ENCODE measurements at regions not wholly inside any gene's neighbourhood (a gene's known extent, or its start where the extent isn't known, plus 50 kb on each side); places are given as distances from the start of the nearest gene placed in this dataset.

DNA sequence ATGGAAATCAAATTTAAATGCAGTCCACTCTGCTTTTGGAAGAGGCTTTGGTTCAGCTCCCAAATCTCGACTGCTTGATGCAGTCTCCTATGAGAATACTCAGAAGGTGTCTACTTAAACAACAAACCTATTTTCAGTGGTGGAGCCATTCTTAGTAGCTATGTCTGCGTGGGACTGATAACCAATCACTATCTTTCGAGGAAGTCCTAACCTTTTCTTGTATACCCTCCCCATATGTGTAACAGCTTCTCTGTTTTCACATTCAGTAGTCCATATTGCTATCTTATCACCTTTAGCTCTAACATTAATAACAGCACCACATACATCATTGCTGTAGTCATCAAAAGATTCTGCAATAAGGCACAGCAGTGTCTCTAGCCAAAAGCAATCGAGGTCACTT is 333.0 kb upstream of the ATP11B start:
- TF ChIP-seq, protein P1, sequence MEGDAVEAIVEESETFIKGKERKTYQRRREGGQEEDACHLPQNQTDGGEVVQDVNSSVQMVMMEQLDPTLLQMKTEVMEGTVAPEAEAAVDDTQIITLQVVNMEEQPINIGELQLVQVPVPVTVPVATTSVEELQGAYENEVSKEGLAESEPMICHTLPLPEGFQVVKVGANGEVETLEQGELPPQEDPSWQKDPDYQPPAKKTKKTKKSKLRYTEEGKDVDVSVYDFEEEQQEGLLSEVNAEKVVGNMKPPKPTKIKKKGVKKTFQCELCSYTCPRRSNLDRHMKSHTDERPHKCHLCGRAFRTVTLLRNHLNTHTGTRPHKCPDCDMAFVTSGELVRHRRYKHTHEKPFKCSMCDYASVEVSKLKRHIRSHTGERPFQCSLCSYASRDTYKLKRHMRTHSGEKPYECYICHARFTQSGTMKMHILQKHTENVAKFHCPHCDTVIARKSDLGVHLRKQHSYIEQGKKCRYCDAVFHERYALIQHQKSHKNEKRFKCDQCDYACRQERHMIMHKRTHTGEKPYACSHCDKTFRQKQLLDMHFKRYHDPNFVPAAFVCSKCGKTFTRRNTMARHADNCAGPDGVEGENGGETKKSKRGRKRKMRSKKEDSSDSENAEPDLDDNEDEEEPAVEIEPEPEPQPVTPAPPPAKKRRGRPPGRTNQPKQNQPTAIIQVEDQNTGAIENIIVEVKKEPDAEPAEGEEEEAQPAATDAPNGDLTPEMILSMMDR (IDR thresholded peaks at IDR 0.05), result no peak
- no peak for TF ChIP-seq EZH2 (IDR thresholded peaks at IDR 0.05; ENCODE audit: borderline replicate concordance, insufficient read depth, low read depth, low read length, poor library complexity, severe bottlenecking)
